OCI-LY3 (cell line): ENCODE measurements at regions not wholly inside any gene's neighbourhood (a gene's known extent, or its start where the extent isn't known, plus 50 kb on each side); places are given as distances from the start of the nearest gene placed in this dataset.

Source experiments
- CTCF ChIP-seq: fragments of 200-600, 300-600 bp; sonication (generic); IDR thresholded peaks from 2 replicates; pipeline ENCODE4 v1.5.1; 2014; ENCODE audit warnings: antibody characterized with exemption, low read length, low read depth
- EZH2phosphoT487 ChIP-seq: fragments of 200-600 bp; shearing (Covaris generic); IDR thresholded peaks from 2 replicates; pipeline ENCODE4 v1.6.1; 2018; ENCODE audit warnings: antibody characterized with exemption, mixed run types, low read depth

GRCh38 chr16:79772048-79772447 is 171.5 kb upstream of the MAF start:
- TF ChIP-seq CTCF = no peak
- TF ChIP-seq EZH2phosphoT487 = no peak
